ENCODE measurements at regions not wholly inside any gene's neighbourhood (a gene's known extent, or its start where the extent isn't known, plus 50 kb on each side); places are given as distances from the start of the nearest gene placed in this dataset.

DNA sequence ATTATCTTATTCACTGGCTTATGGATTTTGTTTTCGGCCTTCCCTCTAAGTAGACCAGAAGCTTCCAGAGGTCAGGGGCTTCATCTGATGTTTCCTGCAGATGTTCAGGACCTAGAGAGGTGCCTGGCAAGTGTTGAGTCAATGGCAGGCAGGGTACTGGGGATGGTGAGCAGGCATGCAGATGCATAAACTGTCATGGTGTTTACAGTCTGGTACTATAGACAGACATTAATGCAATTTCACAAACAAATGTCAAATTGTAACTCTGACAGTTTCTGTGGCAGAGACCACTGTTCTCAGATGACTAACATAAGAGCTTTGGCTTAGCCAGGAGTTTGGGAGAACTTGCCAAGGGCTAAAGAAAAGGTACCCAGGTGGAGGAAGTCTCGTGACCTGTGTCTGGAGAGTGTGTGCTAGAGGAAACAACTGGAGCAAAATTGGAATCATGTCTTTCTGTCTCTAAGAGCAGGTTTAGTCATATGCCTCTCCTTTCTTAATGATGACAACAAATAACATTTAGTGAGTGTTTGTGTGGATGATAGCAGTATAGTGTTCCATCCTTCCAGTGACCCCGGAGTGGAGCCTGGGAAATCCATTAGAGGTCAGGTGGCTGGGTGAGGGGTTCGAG is 53.7 kb upstream of the TRAK1 start:
- DNase-seq (ENCODE audit: low read depth), result no peak

- DNase-seq (ENCODE audit: low read depth), result peak; percentile 85
Observed at GRCh38 chr3:42036483-42036823, 54.7 kb upstream of the TRAK1 start.

DNA sequence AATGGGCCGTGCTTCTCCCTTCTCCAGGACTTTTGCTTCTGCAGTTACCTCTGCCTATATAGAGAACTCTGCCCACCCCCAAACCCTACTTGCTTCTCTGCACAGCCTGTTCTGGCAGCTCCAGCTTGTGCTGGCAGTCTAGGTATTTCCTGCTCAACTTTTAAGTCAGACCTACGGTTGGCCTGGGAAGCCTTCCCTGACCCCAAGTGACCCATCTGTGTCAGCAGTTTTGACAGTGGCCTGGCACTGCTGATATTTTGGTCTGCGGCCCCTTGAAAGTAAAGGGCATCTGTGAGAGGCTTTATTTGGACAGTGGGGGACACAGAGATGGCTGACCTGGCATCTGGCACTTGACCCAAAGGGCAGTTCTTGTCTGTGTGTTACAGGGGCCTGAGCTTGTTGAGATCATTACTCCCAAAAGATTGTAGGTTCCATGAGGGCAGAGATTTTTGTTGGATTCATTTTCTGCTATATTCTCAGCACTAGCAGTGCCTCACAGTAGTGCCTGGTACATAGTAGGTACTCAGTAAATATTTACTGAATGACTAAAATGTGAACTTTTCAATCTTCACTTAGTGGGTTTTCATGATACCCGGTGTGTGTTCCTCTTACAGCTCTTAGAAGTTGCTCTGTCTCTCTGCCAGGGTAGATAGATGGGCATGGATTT is 55.2 kb upstream of the TRAK1 start:
- no peak for DNase-seq (ENCODE audit: low read depth)

DNA sequence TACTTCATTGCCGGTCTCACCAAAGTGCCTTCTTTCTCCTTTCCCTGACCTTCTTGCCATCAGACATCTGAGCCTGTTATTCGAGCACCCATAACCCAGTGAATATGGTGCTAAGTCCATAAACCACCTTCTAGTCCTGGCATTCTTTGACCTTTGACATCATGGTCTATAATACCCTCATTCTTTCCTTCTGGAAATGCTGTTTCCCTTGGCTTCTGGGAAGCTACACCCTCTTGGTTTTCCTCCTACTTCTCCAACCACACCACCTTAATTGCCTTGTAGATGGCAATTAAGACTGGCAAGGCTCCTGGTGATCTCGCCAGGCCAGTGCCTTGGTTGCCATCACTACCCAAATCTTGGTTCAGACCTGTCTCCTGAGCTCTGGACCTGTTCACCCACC is 56.1 kb upstream of the TRAK1 start:
- DNase-seq (ENCODE audit: low read depth), result no peak

DNA sequence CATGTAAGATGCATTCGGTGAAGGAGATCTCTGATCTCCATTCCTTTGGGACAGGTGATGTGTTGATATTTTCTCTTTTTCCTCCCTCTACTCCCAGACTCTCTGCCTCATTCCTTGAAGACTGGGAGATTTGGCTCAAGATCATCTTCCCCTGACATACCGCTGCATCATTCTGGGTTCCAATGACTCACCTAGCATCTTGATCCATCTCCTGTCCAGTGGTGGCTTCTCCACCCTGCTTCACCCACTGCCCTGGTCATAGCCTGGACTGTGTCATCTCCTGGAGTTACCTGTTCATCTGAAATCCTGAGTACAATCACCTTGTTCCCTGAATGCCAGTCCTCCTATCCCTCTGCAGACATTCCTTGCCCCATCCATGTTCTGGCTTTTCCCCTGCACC is 57.4 kb upstream of the TRAK1 start:
- no peak for DNase-seq (ENCODE audit: low read depth)

DNA sequence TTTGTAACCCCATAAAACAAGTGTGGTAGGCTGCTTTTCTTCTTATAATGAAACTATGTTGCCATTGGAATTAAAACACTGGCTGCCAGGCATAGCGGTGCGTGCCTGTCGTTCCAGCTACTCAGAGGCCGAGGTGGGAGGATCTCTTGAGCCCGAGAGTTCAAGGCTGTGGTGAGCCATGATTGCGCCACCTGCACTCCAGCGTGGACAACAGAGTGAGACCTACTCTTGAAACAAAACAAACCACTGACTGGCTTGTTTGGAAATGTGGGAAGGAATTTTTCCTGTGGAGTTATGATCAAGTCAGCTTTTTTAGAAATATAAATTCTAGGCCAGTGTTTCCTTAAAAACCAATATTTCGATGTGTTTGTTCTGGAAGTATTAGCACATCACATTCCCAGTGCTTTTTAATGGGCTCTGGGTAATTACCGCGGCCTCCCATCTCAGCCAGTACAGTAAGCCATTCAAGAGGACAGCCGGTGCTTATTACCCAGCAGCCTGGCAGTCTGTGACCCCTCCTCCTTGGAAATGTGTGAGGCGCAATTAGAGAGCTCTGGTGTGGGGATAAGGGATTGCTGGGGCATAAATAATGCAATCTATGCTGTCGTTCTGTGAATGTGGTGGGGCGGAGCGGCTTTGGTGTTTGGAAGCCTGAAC is 58.3 kb upstream of the TRAK1 start:
- no peak for DNase-seq (ENCODE audit: low read depth)

- DNase-seq (ENCODE audit: low read depth), result no peak
Observed at GRCh38 chr3:42031808-42032480, 59.2 kb upstream of the TRAK1 start.

- no peak for DNase-seq (ENCODE audit: low read depth)
Observed at GRCh38 chr3:42028474-42028873, 62.7 kb upstream of the TRAK1 start.

GRCh38 chr3:42027571-42027970 is 63.6 kb upstream of the TRAK1 start:
- no peak for DNase-seq (ENCODE audit: low read depth)

DNA sequence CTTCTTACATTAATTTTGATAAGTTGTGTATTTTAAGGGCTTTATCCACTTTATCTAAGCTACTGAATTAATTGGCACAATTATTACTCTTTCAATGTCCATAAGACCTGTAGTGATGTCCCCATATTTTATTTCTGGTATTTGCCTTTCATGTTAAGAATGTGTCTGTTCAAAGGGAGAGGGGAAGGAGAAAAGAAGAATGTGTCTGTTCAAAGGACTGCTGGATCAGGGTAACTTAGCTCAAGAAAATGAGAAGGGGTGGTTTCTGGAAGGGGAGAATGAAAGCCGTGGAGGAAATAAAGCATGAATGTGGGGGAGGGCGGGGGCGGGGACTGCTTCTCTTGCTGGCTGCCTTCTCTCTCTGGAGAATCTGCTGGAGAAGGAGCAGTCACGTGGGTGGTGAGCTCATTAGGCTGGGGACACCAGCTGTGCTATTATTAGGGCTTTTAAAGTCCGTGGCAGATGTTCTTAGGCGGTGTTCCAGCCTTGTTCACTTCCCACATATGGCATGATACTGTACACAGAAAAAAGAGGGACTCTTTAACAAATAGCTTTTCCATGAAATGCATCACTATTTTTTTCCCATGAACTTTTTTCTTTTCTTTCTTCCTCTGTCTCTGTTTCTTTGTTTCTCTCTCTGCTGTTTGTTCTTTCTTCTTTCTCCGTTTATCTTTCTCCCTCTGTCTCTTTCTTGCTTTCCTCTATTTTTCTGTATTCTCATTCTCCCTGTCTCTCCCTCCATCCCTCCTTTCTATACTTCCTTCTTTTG is 63.7 kb upstream of the ULK4 start:
- peak; percentile 99 for DNase-seq (ENCODE audit: low read depth)

- no peak for DNase-seq (ENCODE audit: low read depth)
Observed at GRCh38 chr3:42024591-42025351, 62.9 kb upstream of the ULK4 start.

DNA sequence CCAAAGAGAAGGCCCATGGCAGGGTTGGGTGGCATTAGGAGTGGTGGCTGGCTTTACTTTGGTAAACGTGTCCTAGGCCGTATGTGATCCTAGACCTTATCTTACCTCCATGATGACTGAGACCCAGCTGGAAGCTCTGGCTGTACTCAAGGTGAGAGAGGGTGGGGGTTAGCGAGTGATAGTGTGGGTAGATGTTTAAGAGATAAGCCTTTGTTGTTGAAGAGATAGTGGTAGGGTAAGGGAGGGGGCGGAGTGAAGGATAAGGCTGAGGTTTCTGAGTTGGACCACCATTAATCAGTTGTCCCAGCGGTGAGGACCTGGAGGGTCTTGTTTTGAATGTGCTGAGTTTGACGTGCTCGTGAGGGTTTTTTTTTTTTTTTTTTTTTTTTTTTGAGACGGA is 61.5 kb upstream of the ULK4 start:
- no peak for DNase-seq (ENCODE audit: low read depth)

DNA sequence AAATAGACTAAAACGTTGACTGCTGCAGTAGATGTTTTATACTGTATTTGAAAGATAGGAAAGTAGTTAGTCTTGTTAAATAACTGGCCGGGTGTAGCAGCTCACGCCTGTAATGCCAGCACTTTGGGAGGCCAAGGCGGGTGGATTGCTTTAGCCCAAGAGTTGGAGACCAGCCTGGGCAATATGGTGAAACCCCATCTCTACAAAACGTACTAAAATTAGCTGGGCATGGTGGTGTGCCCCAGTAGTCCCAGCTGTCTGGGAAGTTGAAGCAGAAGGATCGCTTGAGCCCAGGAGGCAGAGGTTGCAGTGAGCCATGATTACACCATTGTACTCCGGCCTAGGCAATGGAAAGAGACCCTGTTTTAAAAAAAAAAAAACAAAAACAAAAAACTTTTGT is 60.5 kb upstream of the ULK4 start:
- DNase-seq (ENCODE audit: low read depth), result no peak

DNA sequence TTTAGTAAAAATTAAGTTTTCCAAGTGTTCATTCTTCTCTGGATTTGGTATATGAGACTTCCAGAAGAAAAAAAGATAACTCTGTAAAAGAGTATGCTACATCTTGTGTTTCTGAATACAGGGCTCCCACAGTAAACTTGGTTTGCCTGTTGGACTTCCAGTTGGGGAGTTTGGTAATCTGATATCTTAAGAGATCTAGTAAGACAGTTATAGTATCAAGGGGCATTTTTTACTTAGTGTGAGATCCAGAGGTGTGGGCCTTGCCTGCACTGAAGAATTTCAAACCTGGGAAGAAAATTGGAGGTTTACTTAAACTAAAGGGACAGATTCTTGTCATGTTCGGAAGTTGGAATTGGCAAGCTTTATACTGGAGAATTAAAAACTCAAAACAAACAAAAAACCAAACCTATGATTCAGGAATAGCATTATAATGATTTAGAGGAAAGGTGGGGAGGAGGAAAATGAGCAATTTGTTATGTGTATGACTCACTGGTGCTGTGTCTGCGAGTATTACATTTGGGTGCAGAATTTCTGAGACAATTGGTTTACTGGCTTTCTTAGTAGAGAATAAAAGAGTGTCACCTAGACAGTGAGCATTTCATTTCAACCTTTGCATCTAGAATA is 58.9 kb upstream of the ULK4 start:
- DNase-seq (ENCODE audit: low read depth), result no peak

DNA sequence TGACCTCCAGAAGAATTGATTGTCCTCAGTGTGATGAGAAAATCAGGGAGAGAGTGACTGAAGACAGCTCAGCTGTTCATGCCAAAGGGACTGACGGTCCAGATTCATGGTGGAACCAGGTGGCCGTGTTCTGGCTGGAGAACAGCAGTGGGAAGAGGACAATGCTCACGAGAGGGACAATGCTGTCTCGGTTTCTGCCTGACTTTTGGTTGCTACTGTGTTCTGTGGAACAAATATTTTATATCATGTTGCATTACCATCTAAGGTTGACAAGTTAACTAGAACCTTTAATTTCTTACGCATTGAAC is 58.0 kb upstream of the ULK4 start:
- DNase-seq (ENCODE audit: low read depth), result no peak

DNA sequence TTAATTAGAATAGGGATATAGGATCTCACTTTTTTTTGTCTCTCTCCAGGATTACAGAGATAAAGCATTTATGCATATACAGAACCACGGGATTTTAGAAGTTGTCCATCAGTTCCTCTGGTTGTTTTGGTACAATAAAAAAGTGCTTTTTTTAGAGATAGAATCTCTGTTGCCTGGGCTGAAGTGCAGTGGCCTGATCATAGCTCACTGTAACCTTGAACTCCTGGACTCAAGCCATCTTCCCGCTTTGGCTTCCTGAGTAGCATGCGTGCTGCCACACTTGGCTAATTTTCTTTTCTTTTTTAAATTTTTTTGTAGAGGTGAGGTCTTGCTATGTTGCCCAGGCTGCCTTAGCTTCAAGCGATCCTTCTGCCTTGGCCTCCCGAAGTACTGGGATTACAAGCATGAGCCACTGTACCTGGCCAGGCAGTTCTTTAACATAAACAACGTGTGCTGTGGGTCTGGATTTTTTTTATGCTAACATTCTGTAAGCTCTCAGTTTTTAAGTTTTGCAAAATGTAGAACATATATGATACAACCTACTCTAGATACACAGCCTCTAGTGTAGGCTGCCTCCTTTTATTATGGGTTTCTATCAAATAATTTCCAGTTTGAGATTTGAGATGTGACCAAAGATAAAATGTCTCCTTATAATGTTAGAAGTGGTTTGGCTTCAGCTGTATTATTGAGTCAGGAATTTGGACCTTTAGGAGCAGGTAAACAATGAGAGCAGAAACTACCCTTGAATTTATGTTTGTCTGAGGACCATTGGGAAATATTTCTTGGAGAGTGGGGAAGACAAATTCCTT is 57.4 kb upstream of the ULK4 start:
- DNase-seq (ENCODE audit: low read depth), result no peak

- DNase-seq (ENCODE audit: low read depth), result no peak
Observed at GRCh38 chr3:42014921-42015533, 53.1 kb upstream of the ULK4 start.

GRCh38 chr3:42014458-42014920 is 52.6 kb upstream of the ULK4 start:
- DNase-seq (ENCODE audit: low read depth), result no peak

GRCh38 chr3:42013691-42014457 is 52.0 kb upstream of the ULK4 start:
- DNase-seq (ENCODE audit: low read depth), result no peak

Measured in forelimb muscle (tissue), 1 donor.